ENCODE measurements at regions not wholly inside any gene's neighbourhood (a gene's known extent, or its start where the extent isn't known, plus 50 kb on each side); places are given as distances from the start of the nearest gene placed in this dataset.

GRCh38 chr4:188450571-188450970 is 311.3 kb downstream of the TRIML1 start:
- DNase-seq, result no peak
- Histone ChIP-seq H3K4me1 (ENCODE audit: insufficient read depth) (no peaks in the 10 kb centered on the region), H3K27me3 (no peaks in the 10 kb centered on the region), H3K27ac (no peak overlapping the region), H3K4me3 (no peak overlapping the region), H3K9me3 (no peaks in the 10 kb centered on the region), H3K36me3 (no peaks in the 10 kb centered on the region)
- intact Hi-C loops (cut with DNase I), result no loop called here
- TF ChIP-seq EP300 (IDR thresholded peaks at IDR 0.05) (no peak), POLR2A (IDR thresholded peaks at IDR 0.05) (no peak), CTCF (IDR thresholded peaks at IDR 0.05) (no peak)
- WGBS, 3 donors, result 57 to 71% (median 63%) methylated on average over 3 of the region's 3 CpGs

- H3K27me3 ChIP-seq, result no peaks in the 10 kb centered on the region
- H3K4me1 ChIP-seq (ENCODE audit: insufficient read depth), result no peaks in the 10 kb centered on the region
- TF ChIP-seq EP300 (IDR thresholded peaks at IDR 0.05) (no peak), CTCF (IDR thresholded peaks at IDR 0.05) (no peak), POLR2A (IDR thresholded peaks at IDR 0.05) (no peak)
- WGBS, 3 donors, result 34 to 51% (median 42%) methylated on average over 11 of the region's 11 CpGs
- no peak overlapping the region for H3K27ac ChIP-seq
- no peaks in the 10 kb centered on the region for H3K9me3 ChIP-seq
- no peak overlapping the region for H3K4me3 ChIP-seq
- intact Hi-C loops (cut with DNase I), result no loop called here
- no peak for DNase-seq
- H3K36me3 ChIP-seq, result no peaks in the 10 kb centered on the region
Measured at GRCh38 chr4:188452097-188452496, 312.9 kb downstream of the TRIML1 start.

- Histone ChIP-seq H3K27ac (no peak overlapping the region), H3K4me1 (ENCODE audit: insufficient read depth) (no peaks in the 10 kb centered on the region), H3K27me3 (no peaks in the 10 kb centered on the region), H3K36me3 (no peaks in the 10 kb centered on the region), H3K4me3 (no peak overlapping the region), H3K9me3 (no peaks in the 10 kb centered on the region)
- WGBS, 3 donors, result 70 to 75% (median 72%) methylated on average over 5 of the region's 5 CpGs
- DNase-seq, result no peak
- intact Hi-C loops (cut with DNase I), result no loop called here
- TF ChIP-seq CTCF (IDR thresholded peaks at IDR 0.05), result no peak
- TF ChIP-seq EP300 (IDR thresholded peaks at IDR 0.05), result no peak
- TF ChIP-seq POLR2A (IDR thresholded peaks at IDR 0.05), result no peak
Measured at GRCh38 chr4:188454575-188454974, 315.3 kb downstream of the TRIML1 start.

- DNase-seq, result no peak
Measured at GRCh38 chr4:188455062-188455752, 316.0 kb downstream of the TRIML1 start.

More at GRCh38 chr4:188455062-188455752, 316.0 kb downstream of the TRIML1 start:
- Histone ChIP-seq H3K36me3 (no peaks in the 10 kb centered on the region), H3K27ac (no peak overlapping the region), H3K4me1 (ENCODE audit: insufficient read depth) (no peaks in the 10 kb centered on the region), H3K9me3 (no peaks in the 10 kb centered on the region), H3K4me3 (no peak overlapping the region), H3K27me3 (no peaks in the 10 kb centered on the region)
- intact Hi-C loops (cut with DNase I), result no loop called here
- WGBS, 3 donors, result 68 to 93% (median 75%) methylated on average over 6 of the region's 6 CpGs
- TF ChIP-seq POLR2A (IDR thresholded peaks at IDR 0.05) (no peak), CTCF (IDR thresholded peaks at IDR 0.05) (no peak), EP300 (IDR thresholded peaks at IDR 0.05) (no peak)
